CD4-positive, alpha-beta T cell (primary cell): ENCODE measurements at regions not wholly inside any gene's neighbourhood (a gene's known extent, or its start where the extent isn't known, plus 50 kb on each side); places are given as distances from the start of the nearest gene placed in this dataset.

Source experiments
- ATAC-seq: fragments of 200-7000 bp; cut with Tn5 transposase; one replicate; pipeline ENCODE4 v1.10.0; 2022; ENCODE audit warnings: mild to moderate bottlenecking; ENCODE audit not compliant: poor library complexity
- CTCF ChIA-PET: fragments of 350-600 bp; sonication (Branson Sonifier 250); formaldehyde crosslinking; loops from one replicate; lab custom pipeline; 2021; ENCODE audit warnings: antibody characterized with exemption, inconsistent platforms; lab: Charles Lee
- POLR2A ChIA-PET: fragments of 350-600 bp; sonication (Branson Sonifier 250); formaldehyde crosslinking; loops from one replicate; lab custom pipeline; 2021; ENCODE audit warnings: antibody characterized with exemption, inconsistent platforms; lab: Charles Lee
- DNase-seq, 14 experiments: peaks; one replicate each; pipeline ENCODE4 v3.0.0-alpha.2; 2013 to 2020; ENCODE audit warnings: mixed read lengths in 2 of 14
- H3K27ac ChIP-seq, 2 donors: one replicate each; pipeline versions ENCODE4 v1.5.1 to v1.7.0; 2013; ENCODE audit warnings: low read length in 2 of 2, low read depth in 1 of 2, mild to moderate bottlenecking in 1 of 2
- H3K27me3 ChIP-seq, 2 experiments: 1 replicate in 1 of 2; 2 replicates in 1 of 2; pipeline versions ENCODE4 v1.6.1 to v1.7.0; 2013; ENCODE audit warnings: low read length in 2 of 2, control low read depth in 1 of 2, mild to moderate bottlenecking in 1 of 2, moderate library complexity in 1 of 2; ENCODE audit not compliant: insufficient read depth in 2 of 2, control insufficient read depth in 1 of 2
- H3K36me3 ChIP-seq: one replicate; pipeline ENCODE4 v1.6.1; 2013; ENCODE audit warnings: low read length, control low read depth; ENCODE audit not compliant: insufficient read depth
- H3K4me1 ChIP-seq: one replicate; pipeline ENCODE4 v1.6.1; 2013; ENCODE audit warnings: low read length, control low read depth; ENCODE audit not compliant: insufficient read depth
- H3K4me3 ChIP-seq: one replicate; pipeline ENCODE4 v1.5.1; 2013; ENCODE audit warnings: mild to moderate bottlenecking, low read length, moderate library complexity
- H3K9me3 ChIP-seq, 2 experiments: 1 replicate in 1 of 2; 2 replicates in 1 of 2; pipeline versions ENCODE4 v1.6.1 to v1.7.0; 2013; ENCODE audit warnings: low read length in 2 of 2, mild to moderate bottlenecking in 2 of 2, control low read depth in 1 of 2, moderate library complexity in 1 of 2; ENCODE audit not compliant: control insufficient read depth in 1 of 2, insufficient read depth in 1 of 2
- H3K27ac Mint-ChIP-seq: one replicate; pipeline ENCODE4 v1.8.0; 2020; ENCODE audit warnings: mixed read lengths
- H3K27me3 Mint-ChIP-seq: one replicate; pipeline ENCODE4 v1.8.0; 2021; ENCODE audit warnings: mixed read lengths
- H3K36me3 Mint-ChIP-seq: one replicate; pipeline ENCODE4 v1.8.0; 2021; ENCODE audit warnings: low read depth, mixed read lengths
- H3K4me1 Mint-ChIP-seq: one replicate; pipeline ENCODE4 v1.8.0; 2021; ENCODE audit warnings: low read depth, mixed read lengths
- H3K4me3 Mint-ChIP-seq: one replicate; pipeline ENCODE4 v1.8.0; 2020; ENCODE audit warnings: mild to moderate bottlenecking, mixed read lengths
- H3K9me3 Mint-ChIP-seq: one replicate; pipeline ENCODE4 v1.8.0; 2020; ENCODE audit warnings: mixed read lengths
- intact Hi-C, 2 experiments: fragments of 100-400 bp; cut with DNase I in 1 of 2; cut with micrococcal nuclease in 1 of 2; formaldehyde crosslinking; loops; one replicate each; pipeline versions ENCODE4 v1.15.1 to v1.9.0; 2023 to 2025; cut with DNase I, micrococcal nuclease
- TF ChIP-seq, protein P1 (sequence below): fragments of 200-600 bp; IDR thresholded peaks from one replicate; pipeline ENCODE4 v1.8.0; 2022; ENCODE audit warnings: antibody characterized with exemption, mild to moderate bottlenecking

DNA sequence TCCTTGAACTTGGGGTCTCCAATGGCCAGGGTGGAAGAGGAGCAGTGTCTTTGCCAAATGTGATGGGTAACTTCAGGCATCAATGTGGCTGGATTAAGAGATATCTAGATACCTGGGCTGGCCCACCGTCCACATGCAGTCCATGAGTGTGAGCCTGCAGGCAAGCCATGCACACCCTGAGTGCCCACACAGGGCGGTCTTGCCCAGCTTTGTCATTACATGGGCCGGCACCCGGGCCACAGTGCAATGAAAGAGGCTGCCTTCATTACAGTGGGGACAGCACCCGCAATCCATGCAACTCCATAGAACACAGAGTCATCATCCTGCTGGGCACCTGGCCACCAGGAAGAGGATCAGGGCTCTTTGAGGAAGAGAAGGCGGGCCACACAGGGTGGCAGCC is 263.8 kb upstream of the IRX1 start:
- Histone ChIP-seq H3K9me3 (peaks cover 0 to 63% of the 10 kb centered on the region in 2 experiments), H3K4me1 (no peaks in the 10 kb centered on the region), H3K36me3 (no peaks in the 10 kb centered on the region), H3K27me3 (no peaks in the 10 kb centered on the region), H3K27ac (no peak overlapping the region), H3K4me3 (no peak overlapping the region)
- POLR2A ChIA-PET, result no interaction called here
- Mint-ChIP-seq H3K27me3 (no peaks in the 10 kb centered on the region), H3K27ac (no peak overlapping the region), H3K4me1 (no peaks in the 10 kb centered on the region), H3K36me3 (no peaks in the 10 kb centered on the region), H3K9me3 (no peaks in the 10 kb centered on the region), H3K4me3 (no peak overlapping the region)
- CTCF ChIA-PET, result no interaction called here
- no peak for ATAC-seq
- intact Hi-C loops, result no loop called here
- TF ChIP-seq, protein P1, sequence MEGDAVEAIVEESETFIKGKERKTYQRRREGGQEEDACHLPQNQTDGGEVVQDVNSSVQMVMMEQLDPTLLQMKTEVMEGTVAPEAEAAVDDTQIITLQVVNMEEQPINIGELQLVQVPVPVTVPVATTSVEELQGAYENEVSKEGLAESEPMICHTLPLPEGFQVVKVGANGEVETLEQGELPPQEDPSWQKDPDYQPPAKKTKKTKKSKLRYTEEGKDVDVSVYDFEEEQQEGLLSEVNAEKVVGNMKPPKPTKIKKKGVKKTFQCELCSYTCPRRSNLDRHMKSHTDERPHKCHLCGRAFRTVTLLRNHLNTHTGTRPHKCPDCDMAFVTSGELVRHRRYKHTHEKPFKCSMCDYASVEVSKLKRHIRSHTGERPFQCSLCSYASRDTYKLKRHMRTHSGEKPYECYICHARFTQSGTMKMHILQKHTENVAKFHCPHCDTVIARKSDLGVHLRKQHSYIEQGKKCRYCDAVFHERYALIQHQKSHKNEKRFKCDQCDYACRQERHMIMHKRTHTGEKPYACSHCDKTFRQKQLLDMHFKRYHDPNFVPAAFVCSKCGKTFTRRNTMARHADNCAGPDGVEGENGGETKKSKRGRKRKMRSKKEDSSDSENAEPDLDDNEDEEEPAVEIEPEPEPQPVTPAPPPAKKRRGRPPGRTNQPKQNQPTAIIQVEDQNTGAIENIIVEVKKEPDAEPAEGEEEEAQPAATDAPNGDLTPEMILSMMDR, result no peak
- no peak for DNase-seq

DNA sequence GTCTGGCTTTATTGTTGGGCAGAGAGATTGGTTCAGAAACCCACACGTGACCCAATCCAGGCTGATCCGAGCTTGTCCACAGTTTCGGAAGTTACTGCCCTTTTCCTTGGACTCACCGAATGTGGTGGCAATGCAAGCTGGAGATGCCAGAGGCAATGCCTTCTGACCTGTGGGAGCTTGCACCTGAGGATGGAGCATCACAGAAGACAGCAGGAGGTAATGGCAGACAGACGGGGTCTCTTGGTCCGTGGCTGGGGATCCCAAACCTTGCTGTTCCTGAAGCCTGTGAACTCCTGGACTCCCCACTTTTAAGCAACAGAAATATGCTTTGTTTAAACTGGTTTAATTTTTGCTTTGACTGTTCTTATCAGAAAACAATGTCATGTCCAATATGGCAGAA is 265.2 kb upstream of the IRX1 start:
- H3K4me3 Mint-ChIP-seq, result no peak overlapping the region
- POLR2A ChIA-PET, result no interaction called here
- Histone ChIP-seq H3K4me1 (no peaks in the 10 kb centered on the region), H3K27me3 (no peaks in the 10 kb centered on the region), H3K9me3 (peaks cover 0 to 62% of the 10 kb centered on the region in 2 experiments), H3K36me3 (no peaks in the 10 kb centered on the region), H3K27ac (no peak overlapping the region), H3K4me3 (no peak overlapping the region)
- H3K4me1 Mint-ChIP-seq, result no peaks in the 10 kb centered on the region
- intact Hi-C loops, result no loop called here
- ATAC-seq, result no peak
- CTCF ChIA-PET, result no interaction called here
- DNase-seq, result no peak
- H3K27me3 Mint-ChIP-seq, result no peaks in the 10 kb centered on the region
- TF ChIP-seq, protein P1, result no peak
- H3K27ac Mint-ChIP-seq, result no peak overlapping the region
- no peaks in the 10 kb centered on the region for H3K36me3 Mint-ChIP-seq
- H3K9me3 Mint-ChIP-seq, result no peaks in the 10 kb centered on the region

DNA sequence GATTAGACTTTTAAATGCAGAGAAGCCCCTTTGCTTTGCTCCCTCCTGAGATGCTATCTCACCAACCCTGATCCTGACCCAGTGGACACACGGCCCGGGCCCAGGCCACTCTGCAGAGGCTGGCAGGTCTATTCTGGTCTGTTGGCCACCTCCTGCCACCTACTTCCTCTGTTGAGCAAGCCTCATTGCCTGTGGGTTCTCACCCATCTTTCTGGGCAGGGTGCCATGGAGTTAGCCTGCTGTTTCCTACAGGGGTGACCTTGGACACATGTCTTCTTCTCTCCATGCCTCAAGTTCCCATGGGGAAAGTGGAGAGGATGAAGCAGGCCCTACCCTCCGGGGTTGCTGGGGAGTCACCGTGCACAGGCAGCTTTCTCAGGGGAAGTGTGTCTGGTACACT is 266.2 kb upstream of the IRX1 start:
- no peak for DNase-seq
- Mint-ChIP-seq H3K4me1 (no peaks in the 10 kb centered on the region), H3K36me3 (no peaks in the 10 kb centered on the region), H3K4me3 (no peak overlapping the region), H3K9me3 (no peaks in the 10 kb centered on the region), H3K27ac (no peak overlapping the region), H3K27me3 (no peaks in the 10 kb centered on the region)
- POLR2A ChIA-PET, result no interaction called here
- intact Hi-C loops, result no loop called here
- H3K4me3 ChIP-seq, result no peak overlapping the region
- H3K27ac ChIP-seq, result no peak overlapping the region
- TF ChIP-seq, protein P1, result no peak
- CTCF ChIA-PET, result no interaction called here
- H3K36me3 ChIP-seq, result no peaks in the 10 kb centered on the region
- H3K4me1 ChIP-seq, result no peaks in the 10 kb centered on the region
- H3K9me3 ChIP-seq, result peaks cover 0 to 66% of the 10 kb centered on the region in 2 experiments
- H3K27me3 ChIP-seq, result no peaks in the 10 kb centered on the region
- no peak for ATAC-seq
